Mesenteric fat pad (tissue), 1 donor: ENCODE measurements at regions not wholly inside any gene's neighbourhood (a gene's known extent, or its start where the extent isn't known, plus 50 kb on each side); places are given as distances from the start of the nearest gene placed in this dataset.
"Not testable (repeated sequence)": the region's sequence is repeated elsewhere in the genome, so short reads cannot be mapped to it uniquely, and the experiment has no call there.

Experiments
- DNase-seq: peaks from one replicate; pipeline ENCODE4 v3.0.0-alpha.2; 2020; ENCODE audit warnings: low spot score
- donor health status: DM: yes; HTN: yes; CAD: no.

GRCh38 chr9:30060976-30061375 lies 2323.5 kb upstream of the ACO1 start:
- DNase-seq: no peak

GRCh38 chr9:30065888-30066287 lies 2318.6 kb upstream of the ACO1 start:
- DNase-seq: no peak

- DNase-seq: not testable (repeated sequence)
Observed at GRCh38 chr9:30069236-30069635, 2315.2 kb upstream of the ACO1 start.

- DNase-seq: no peak
Observed at GRCh38 chr9:30075022-30075421, 2309.4 kb upstream of the ACO1 start.

- no peak for DNase-seq
Observed at GRCh38 chr9:30075451-30076199, 2308.8 kb upstream of the ACO1 start.

DNA sequence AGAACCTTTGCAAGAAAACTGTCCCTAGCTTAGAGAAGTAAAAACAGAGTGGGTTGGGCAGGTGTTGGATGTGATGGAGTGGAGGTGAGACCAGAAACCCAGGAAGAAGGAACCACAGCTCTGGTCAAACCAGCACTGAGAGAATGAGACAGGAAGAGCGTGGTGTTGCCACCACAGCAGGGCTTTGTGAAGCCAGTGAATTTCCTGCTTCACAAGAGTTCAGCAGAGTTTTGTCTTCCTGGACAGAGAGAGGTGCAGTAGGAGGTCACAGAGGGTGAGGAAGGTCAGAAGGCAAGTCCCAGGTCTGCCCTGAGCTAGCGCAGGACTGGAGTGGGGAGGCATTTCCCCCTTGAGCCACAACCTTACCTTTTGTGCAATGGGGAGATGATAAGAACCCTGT lies 2306.2 kb upstream of the ACO1 start:
- no peak for DNase-seq

DNA sequence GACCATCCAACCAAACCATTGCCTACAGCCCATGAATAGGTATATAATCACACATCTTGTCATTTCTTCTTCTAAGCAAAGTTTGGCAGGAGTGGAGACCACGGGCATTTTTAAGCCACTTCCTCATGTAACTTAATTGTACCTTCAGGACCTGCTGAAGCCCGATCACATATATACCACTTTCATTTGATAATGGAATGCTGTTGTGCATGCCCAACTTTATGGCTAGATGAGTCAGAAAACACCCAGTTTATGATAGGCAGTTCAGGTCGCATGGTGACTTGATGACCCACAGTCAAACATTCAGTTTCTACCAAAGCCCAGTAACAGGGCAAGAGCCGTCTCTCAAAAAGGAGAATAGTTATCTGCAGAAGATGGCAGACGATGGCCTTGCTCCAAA lies 2295.0 kb upstream of the ACO1 start:
- no peak for DNase-seq

DNA sequence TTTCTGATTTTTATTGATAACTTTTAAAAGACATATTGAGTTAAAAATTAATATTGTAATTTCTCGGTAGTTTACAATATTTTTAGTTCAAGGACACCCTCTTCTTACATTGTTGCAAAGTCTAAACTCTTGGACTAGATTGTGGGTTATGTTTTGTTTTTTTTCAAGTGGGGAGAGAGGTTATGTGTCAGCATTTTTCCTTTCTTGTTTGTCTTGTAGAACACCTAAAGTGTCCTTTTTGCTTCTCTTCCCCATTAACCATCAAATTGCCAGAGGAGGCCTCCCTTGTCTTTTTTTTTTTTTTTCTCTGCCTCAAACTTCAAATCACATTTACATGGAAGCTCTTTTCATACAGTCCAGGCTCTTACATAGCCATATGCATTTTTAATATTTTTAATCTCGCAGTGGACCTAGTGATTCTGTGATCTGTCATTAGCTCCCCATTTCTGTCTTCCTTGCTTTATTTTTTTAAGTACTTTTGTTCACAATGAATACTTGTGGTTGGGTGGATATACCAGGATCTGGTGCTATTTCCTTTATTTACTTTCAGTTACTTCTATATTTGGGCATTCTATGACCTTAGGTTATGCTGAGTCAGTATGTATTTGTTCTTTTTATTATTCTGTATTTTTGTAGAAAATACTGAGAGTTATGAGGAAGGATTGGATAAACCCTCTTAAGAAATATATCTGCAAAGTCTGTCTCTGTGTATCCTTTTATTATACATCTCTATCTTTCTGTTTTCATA lies 2280.6 kb upstream of the ACO1 start:
- no peak for DNase-seq

DNA sequence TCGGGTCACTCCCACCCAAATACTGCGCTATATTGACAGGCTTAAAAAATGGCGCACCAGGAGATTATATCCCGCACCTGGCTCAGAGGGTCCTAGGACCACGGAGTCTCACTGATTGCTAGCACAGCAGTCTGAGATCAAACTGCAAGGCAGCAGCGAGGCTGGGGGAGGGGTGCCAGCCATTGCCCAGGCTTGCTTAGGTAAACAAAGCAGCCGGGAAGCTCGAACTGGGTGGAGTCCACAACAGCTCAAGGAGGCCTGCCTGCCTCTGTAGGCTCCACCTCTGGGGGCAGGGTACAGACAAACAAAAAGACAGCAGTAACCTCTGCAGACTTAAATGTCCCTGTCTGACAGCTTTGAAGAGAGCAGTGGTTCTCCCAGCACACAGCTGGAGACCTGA lies 2277.3 kb upstream of the ACO1 start:
- not testable (repeated sequence) for DNase-seq

DNA sequence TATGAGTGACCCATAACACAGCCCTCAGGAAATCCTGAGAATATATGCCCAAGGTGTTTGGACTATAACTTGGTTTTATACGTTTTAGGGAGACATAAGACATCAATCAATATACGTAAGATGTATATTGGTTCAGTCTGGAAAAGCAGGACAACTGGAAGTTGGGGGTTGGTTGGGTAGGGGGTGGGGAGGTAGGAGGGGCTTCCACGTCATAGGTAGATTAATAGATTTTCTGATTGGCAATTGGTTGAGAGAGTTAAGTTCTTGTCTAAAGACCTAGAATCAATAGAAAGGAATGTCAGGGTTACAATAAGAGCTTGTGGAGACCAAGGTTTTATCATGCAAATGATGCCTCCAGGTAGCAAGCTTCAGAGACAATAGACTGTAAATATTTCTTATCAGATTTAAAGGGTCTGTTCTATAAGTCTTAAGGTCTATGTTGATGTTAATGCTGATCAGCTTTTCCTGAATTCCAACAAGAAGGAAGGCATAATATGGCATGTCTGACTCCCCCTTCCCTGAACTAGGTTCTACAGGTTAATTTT lies 2267.7 kb upstream of the ACO1 start:
- DNase-seq: no peak

GRCh38 chr9:30120666-30121065 lies 2263.8 kb upstream of the ACO1 start:
- no peak for DNase-seq

GRCh38 chr9:30121611-30122010 lies 2262.8 kb upstream of the ACO1 start:
- DNase-seq: no peak

DNA sequence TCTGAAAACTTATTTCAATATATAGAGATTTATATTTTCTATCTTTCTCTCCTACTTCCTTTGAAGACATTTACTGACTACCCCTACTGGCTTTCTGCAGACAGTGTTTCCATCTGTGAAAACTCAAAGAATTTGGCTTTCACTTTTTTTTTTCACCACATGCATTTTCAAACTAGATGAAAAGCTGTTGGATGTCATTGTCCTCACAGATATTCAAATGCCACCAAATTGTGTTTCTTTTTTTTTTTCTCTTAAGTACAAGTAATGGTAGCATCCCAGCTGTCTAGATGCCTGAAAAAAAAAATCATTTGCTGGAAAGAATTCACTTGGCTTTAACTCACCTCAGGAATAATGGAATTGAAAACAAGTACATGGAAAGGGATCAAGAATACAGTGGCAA lies 2258.6 kb upstream of the ACO1 start:
- no peak for DNase-seq

- DNase-seq: no peak
Observed at GRCh38 chr9:30127371-30127770, 2257.1 kb upstream of the ACO1 start.

GRCh38 chr9:30140407-30140806 lies 2244.0 kb upstream of the ACO1 start:
- no peak for DNase-seq

- DNase-seq: no peak
Observed at GRCh38 chr9:30160570-30160969, 2223.9 kb upstream of the ACO1 start.

DNA sequence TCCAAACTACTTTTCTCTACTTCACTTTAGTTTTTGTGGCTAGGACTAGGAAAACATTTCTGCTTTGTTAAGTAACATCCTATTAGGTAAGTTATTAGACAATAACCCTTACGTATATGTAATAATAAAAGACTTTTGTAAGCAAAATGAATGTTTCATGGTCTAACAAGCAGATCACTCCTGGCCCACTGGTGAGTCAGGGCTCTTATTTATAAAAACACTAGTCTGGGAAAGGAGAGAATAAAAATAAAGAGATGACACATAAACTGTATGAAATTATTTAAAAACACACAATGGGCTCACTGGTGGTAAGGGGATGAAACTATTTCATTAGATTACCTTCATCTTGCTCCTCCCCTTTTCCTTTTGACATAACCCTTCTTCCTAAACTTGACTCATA lies 2212.2 kb upstream of the ACO1 start:
- DNase-seq: no peak

GRCh38 chr9:30178610-30179009 lies 2205.8 kb upstream of the ACO1 start:
- DNase-seq: no peak

GRCh38 chr9:30193421-30193820 lies 2191.0 kb upstream of the ACO1 start:
- DNase-seq: no peak

DNA sequence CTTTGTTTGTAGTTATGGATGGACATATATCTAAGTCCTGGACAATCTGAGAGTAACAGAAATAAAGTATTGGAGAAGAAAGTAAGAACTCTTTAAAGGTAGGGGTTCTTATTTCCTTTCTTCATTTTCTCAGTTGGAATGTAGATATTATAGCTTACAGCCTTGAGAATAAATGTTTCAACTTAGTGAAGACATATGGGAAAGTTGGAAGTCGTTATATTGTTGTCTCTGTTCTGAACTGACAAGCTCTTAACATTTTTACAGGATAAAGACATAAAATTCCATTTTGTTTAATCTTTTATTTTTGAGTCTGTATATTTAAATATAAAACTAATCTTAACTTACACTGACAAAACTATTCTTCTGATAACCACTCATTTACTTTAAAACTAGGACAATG lies 2187.5 kb upstream of the ACO1 start:
- no peak for DNase-seq

DNA sequence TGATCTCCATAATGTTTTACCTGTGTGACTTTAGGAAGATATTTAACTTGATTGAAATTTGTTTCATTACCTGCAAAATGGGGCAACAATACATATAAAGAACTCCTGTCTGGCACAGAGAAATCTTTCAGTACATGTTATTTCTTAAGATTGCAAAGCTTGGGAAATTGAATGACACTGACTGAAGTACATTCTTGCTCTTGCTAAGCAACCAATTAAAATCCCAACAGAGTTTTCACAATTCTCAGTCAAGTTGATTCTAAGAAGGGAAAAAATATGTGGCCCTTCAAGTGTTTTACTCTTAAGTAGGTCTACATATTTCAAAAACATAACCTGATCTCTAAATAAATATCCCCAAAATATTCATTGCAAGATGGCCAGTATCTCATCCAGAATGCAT lies 2187.0 kb upstream of the ACO1 start:
- DNase-seq: no peak

DNA sequence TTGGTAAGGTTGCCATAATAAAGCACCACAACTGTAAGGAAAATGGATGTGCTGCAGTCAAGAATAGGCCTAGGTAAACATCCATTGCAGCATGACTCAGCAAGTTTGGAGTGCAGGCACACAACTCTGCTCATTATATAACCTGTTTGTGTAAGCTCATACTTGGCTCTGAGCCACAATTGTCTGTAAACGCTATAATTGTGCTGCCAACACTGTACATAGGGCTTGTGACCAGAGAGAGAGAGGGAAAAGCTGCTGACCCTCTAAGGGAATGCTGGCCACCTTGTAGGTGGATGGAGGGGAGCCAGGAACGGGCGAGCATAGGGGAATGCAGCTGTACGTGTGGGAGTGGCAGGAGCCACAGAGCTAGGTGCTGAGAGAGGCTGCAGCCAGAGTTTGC lies 2186.5 kb upstream of the ACO1 start:
- DNase-seq: no peak
